HG02642 (cell line): ENCODE measurements at regions not wholly inside any gene's neighbourhood (a gene's known extent, or its start where the extent isn't known, plus 50 kb on each side); places are given as distances from the start of the nearest gene placed in this dataset.

Experiments used
- ATAC-seq: cut with Tn5 transposase; IDR thresholded peaks from one replicate; pipeline ENCODE4 v1.9.1; 2021; ENCODE audit warnings: mild to moderate bottlenecking; ENCODE audit not compliant: unreplicated experiment, poor library complexity

DNA sequence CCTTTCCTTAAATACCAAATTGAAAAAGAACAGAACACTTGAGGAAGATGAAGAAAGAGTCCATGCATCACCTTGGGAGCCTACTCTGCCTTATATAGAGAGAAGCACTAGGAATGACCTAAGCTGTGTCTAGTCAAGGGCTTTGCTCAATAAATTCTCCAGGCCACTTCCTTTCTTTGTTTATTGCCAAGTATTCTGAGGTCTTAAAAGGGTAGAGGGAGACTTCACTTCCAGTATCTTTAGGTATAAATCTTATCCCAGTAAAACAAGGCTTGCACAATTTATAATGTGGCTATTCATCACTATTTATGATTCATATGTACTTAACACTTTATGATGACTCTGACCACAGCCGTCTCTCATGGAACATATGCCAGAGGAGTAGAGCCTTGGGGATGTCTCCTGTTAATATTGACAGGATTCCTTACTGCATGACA lies 85.1 kb upstream of the ARHGAP5 start:
- ATAC-seq = no peak

DNA sequence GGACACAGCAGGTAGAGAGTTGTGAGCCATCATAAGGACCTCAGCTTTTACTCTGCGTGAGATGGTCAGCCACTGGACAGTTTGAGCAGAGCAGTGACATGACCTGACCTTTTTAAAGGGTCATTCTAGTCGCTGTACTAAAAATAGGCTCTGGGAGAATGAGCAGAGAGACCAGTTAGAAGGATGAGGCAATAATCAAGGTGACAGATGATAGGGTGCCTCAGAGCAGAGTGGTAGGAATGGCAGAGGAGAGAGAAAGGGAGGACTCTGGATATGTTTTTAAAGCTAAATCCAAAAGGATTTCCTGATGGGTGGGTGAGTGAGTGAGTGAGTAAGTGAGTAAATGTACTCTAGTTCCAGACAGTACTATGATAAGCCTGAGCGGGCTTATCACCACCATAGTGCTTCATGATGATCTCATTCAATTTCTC lies 83.6 kb upstream of the ARHGAP5 start:
- no peak for ATAC-seq

- ATAC-seq = no peak
Measured at GRCh38 chr14:31994391-31995033, 82.6 kb upstream of the ARHGAP5 start.

- no peak for ATAC-seq
Measured at GRCh38 chr14:32003585-32003984, 73.5 kb upstream of the ARHGAP5 start.

- no peak for ATAC-seq
Measured at GRCh38 chr14:32004300-32004699, 72.8 kb upstream of the ARHGAP5 start.

DNA sequence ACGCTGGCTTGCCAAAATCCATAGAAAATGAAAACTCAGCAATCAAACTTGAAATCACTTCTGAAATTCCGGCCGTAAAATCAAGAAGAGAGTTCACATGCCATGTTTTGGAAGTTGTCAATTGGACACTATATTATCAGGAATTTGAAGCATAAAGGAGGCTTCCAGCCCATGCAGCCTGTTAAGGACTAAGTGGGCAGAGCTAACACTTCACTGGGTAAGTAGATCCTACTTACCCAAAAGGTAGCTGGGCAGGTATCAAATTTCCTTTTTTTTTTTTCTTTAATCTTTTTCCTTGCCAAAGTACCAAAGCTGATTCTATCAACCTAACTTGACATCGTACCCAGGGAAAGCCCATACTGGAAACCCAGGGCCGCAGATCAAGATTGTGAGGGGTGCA lies 71.5 kb upstream of the ARHGAP5 start:
- ATAC-seq = no peak

GRCh38 chr14:32006263-32007110 lies 70.6 kb upstream of the ARHGAP5 start:
- no peak for ATAC-seq

- no peak for ATAC-seq
Measured at GRCh38 chr14:32007755-32008362, 69.2 kb upstream of the ARHGAP5 start.

GRCh38 chr14:32008602-32009193 lies 68.4 kb upstream of the ARHGAP5 start:
- ATAC-seq = no peak

GRCh38 chr14:32009221-32009975 lies 67.7 kb upstream of the ARHGAP5 start:
- ATAC-seq = no peak

DNA sequence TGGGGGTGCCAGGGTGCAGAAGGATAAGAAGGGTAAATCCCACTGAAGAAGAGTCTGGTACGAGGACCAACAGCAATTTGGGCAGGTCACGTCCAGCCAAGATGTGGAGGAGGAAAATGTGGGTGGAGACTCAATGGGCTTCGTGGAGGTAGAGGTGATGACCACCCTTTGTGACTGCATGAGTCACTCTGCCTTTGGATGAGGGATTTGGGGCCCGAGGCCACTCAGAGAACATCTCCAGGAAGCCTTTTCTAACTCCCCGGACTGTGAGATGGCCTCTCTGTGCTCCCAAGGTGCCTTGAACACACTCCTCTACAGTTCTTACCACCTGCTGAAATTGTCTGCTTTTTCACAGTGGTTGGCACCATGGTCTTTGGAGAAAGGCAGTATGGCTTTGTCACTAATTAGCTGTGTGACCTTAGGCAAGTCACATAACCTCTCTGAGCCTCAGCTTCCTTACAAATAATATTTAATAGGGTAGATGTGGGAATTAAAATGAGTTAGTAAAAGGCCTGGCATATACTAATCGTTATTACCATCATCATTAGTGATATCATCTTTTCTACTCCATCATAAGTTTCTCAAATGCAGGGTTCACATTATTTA lies 67.0 kb upstream of the ARHGAP5 start:
- ATAC-seq = no peak

DNA sequence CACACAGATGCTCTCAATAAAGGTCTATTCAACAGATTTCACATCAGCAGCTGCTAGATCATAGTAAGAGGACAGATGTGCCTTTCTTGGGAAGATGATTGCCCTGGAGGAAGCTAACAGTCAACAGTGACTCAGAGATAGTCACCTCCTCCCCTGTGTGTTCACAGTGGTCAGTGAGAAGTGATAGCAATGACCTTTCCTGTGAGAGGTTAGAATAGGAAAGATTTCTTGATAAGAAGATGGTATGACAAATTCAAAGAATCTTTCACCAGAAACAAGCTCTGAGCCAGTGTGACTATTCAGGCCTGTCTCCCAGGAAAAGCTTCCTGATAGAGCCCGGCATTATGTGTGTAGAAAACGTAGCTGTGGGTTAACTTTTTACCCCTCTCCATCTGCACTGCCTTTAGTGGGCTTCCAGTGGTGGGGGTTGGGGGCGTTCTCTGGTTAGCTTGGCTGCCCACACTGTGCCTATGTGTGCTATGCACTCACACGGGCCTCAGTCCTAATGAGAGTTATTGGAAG lies 66.4 kb upstream of the ARHGAP5 start:
- ATAC-seq = no peak

GRCh38 chr14:32011225-32011624 lies 65.9 kb upstream of the ARHGAP5 start:
- no peak for ATAC-seq

DNA sequence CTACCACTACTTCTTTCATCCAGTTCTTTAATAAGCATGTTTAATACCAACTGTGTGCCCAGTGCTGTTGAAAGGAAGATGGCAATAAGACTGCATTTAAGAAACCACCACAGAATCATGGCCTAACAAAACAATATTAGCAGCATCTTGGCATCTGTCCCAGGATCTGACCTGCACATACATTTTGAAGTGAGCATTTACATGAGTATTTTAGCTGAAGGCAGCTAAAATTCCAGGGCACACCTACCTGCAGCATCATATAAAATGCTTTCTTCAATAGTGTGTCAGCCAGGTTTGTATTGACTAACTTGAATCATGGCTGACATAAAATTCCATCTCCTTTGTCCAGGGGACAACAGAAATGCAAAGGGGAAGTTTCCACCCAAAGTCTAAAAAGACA lies 65.0 kb upstream of the ARHGAP5 start:
- no peak for ATAC-seq

DNA sequence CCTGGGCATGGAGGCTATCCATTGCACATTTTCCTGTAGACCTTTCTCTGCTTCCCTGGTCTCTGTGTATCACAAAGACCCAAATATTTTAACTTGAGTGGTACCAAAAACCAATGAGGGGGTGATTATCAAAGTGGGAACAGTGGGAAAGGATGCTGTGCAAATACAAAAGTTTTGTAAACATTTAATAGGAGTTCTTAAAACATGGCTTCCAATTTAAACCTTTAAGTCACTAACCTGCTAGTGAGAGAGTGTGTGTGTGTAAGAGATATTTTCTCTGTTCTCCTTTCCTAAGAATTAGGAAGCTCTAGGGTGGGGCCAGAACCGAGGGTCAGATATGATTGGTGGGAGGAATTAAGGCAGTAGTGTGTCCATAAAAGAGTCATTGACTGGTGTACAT lies 64.5 kb upstream of the ARHGAP5 start:
- no peak for ATAC-seq

- no peak for ATAC-seq
Measured at GRCh38 chr14:32013083-32013482, 64.0 kb upstream of the ARHGAP5 start.

DNA sequence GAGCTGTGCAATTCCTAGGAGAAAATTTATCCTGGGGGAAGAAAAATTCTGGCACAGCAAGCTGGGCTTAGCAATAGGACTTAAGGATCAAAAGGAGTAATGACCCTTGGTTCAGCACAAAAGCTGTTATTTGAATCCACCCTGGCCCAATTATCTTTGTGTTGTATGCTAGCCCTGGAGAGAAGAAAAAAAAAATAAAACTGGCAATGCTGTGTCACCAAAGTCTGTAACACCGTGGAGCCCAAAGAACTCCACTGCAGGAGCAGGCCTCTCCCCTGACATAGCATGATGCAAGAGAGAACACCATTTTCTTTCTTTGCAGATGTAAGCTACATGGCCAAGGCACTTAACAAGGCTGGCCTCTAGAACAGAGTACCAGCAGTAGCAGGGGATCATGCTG lies 63.0 kb upstream of the ARHGAP5 start:
- ATAC-seq = no peak

DNA sequence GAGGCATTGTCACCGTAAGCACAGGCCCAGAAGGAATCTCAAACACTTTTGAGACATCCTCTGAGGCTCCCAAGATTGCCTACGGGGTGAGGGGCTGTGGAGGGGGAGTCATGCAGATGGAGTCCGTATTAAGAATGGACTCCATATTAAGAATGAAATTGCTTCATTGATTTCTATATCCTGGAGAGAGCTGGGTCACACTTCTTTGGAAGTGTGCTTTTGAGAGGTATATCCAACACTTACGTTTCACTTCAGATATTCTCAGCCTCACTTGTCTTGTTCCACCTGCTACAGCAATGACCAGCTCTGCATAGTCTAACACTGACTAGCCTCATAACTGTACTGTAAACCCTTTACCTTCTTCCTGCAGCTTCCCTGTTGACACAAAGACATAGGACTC lies 62.6 kb upstream of the ARHGAP5 start:
- ATAC-seq = no peak

- ATAC-seq = no peak
Measured at GRCh38 chr14:32015166-32015565, 61.9 kb upstream of the ARHGAP5 start.

GRCh38 chr14:32017587-32017986 lies 59.5 kb upstream of the ARHGAP5 start:
- ATAC-seq = no peak
